ENCODE measurements at regions not wholly inside any gene's neighbourhood (a gene's known extent, or its start where the extent isn't known, plus 50 kb on each side); places are given as distances from the start of the nearest gene placed in this dataset.

DNA sequence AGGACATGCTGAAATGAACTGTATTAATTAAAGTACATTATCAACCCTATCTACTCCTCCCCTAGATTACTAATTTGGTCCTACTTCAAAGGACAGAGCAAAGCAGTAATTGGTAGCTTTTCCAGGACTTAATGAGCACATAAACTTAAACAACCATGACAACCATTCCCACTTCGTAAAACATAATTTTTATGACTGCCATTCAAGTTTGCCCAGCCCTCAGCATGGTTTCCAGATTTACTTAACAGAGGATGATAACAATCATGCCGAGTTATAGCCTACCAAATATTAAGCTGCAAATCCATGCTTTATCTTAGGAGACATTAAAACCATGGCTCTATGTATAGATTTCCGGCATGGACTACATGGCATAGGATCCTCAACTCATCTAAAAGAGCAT is 401.1 kb upstream of the CHAC2 start:
- TF ChIP-seq EZH2phosphoT487 (IDR thresholded peaks at IDR 0.05; ENCODE audit: borderline replicate concordance, low read length): no peak
- TF ChIP-seq, protein P1, sequence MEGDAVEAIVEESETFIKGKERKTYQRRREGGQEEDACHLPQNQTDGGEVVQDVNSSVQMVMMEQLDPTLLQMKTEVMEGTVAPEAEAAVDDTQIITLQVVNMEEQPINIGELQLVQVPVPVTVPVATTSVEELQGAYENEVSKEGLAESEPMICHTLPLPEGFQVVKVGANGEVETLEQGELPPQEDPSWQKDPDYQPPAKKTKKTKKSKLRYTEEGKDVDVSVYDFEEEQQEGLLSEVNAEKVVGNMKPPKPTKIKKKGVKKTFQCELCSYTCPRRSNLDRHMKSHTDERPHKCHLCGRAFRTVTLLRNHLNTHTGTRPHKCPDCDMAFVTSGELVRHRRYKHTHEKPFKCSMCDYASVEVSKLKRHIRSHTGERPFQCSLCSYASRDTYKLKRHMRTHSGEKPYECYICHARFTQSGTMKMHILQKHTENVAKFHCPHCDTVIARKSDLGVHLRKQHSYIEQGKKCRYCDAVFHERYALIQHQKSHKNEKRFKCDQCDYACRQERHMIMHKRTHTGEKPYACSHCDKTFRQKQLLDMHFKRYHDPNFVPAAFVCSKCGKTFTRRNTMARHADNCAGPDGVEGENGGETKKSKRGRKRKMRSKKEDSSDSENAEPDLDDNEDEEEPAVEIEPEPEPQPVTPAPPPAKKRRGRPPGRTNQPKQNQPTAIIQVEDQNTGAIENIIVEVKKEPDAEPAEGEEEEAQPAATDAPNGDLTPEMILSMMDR (IDR thresholded peaks at IDR 0.05; ENCODE audit: low read depth, low read length, poor library complexity, severe bottlenecking): no peak

Data from DOHH2 (cell line).